Activated CD4-positive, alpha-beta T cell treated with anti-CD3 and anti-CD28 coated beads, Interleukin-2, amount 50 U/mL, for 16 hours (primary cell): ENCODE measurements at regions not wholly inside any gene's neighbourhood (a gene's known extent, or its start where the extent isn't known, plus 50 kb on each side); places are given as distances from the start of the nearest gene placed in this dataset.
"Not testable (repeated sequence)": the region's sequence is repeated elsewhere in the genome, so short reads cannot be mapped to it uniquely, and the experiment has no call there.

ENCODE experiments used
- DNase-seq: peaks from one replicate; pipeline ENCODE4 v3.0.0-alpha.2; 2020

DNA sequence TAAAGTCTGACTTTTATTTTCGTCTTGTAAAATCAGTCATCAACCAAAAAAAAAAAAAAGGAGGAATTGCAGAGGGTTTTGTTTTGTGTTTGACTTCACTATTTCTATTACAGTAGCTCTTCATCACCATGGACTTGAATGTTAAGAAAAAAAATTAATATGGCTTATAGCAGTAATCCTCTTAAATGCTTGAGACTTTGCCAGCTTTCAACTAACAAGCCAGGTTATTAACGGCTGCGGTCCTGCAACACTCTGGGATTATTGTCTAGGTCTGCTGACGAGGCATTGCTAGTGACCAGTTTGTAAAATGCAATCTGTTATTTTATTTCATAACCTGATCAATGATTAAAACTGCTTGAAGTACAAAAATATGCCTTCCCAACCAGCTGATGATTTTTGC is 647.2 kb upstream of the KLHL1 start:
- no peak for DNase-seq

DNA sequence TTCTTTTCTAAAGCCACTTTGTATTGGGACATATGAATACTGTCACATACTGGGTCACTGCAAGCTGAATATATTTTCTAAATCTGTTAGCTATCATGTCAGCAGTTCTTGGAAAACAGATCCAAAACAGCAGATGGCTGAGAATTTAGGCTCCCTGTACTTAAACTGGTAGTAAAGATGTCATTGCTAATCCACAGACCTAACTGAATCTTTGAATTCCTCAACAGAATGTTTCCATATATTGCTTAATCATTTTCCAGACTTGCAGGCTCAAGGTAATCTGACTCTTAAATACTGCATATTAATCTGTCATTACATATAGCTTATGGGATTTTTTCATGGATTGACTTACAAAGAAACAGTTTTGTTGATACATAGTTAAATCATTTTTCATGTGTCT is 639.0 kb upstream of the KLHL1 start:
- no peak for DNase-seq

DNA sequence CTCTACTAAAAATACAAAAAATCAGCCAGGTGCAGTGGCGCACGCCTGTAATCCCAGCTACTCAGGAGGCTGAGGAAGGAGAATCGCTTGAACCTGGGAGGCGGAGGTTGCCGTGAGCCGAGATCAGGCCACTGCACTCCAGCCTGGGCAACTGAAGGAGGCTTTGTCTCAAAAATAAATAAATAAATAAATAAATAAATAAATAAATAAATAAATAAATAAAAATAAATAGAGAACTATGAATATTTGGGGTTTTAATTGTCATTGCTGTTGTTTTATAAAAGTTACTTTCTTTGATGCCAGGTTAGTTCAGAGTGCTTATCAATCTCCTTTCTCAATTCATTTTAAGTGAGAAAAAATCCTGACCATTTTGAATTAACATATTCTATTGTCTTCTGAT is 638.2 kb upstream of the KLHL1 start:
- not testable (repeated sequence) for DNase-seq

DNA sequence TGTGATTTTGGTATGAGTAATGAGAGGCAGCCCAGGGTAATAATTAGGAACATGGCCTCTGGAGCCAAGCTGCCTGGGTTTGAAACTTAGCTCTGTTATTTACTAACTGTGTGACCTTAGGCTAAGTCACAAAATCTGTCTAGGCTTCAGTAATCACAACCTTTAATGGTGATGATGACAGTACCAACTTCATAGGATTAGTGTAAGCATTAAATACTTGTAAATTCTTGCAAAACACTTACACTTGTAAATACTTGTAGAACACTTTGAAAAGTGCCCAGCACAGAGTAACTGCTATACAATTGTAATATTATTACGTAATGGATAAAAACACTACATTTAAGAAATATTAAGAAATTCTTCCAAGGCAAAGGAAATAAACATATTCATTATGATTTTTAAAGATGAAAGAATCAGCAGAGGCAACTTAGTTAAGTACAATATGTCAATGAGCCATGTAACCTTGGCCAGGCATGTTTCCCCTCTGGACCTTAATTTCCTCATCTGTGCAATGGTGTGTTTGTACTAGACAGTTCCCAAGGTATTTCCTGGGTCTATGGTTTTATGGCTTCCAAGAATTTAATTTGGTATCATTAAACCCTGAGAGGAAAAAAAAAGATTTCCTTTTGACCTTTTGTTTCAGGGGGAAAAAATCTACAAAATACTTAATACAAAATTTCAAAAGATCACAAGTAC is 628.5 kb upstream of the KLHL1 start:
- no peak for DNase-seq

DNA sequence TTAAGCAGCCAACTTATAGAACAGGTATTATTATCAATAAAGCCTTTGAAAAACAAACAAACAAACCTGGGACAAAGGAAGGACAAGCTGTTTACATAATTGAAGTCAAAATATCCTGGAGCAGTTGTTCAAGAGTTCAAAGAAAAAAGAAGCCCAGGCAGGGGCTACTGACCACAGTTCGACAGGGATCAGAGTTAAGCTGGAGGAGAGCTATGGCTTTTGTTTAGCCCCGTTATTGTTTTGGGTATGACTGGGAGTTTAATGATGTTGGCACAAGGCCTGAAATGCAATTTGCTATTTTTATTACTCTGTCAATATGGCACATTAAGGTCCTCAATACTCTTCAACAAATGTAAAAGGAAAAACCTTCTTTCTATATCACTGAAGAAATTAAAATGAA is 624.4 kb upstream of the KLHL1 start:
- no peak for DNase-seq

DNA sequence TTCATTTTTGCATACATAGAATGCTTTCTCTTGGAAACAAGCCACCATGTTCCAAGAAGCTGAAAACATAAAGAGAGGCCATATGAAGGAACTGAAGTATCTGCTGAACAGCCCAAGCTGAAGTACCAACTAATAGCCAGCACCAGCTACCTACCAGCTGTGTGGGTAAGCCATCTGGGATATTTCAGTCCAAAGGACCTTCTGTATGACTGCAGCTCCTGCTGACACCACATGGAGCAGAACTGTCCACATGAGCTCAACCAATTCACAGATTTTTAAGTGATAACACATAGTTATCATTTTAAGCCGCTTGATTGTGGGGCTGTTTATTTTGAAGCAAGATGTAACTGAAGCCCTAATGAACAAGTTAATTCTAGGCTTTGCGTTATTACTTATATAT is 621.1 kb upstream of the KLHL1 start:
- DNase-seq: no peak

DNA sequence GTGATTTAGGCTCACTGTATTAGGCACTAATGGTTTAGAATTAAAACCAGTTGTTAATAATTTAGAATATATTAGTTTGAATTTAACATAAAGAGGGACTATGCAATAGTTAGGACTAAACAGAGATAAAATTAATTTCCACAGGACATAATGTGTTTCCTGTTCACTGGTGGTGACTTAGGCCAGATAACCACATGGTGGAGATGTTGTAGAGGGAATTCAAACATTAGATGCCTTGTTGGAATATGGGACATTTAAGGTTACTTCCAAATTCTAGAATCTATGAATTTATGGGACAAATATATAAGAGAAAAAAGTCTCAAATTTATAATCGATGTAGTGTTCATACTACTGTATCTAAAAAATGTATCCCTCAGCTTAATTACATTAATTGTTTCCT is 615.5 kb upstream of the KLHL1 start:
- DNase-seq: no peak

DNA sequence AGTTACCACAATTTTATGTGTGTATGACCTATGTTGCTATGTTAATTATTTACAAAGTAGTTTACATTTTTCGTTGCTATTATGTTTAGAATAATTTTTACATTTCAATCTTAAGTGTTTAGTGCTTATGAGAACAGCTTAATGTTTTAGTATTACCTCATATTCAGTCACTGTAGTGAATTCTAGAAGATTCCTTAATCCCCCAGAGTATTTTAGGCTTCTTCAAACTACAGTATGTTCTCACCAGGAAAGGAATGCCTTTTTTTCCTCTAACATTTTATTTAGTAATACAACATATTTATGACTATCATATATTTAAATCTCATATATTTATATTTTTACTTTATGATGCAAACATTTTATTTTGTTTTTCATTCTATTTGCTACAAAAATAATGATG is 612.1 kb upstream of the KLHL1 start:
- no peak for DNase-seq

DNA sequence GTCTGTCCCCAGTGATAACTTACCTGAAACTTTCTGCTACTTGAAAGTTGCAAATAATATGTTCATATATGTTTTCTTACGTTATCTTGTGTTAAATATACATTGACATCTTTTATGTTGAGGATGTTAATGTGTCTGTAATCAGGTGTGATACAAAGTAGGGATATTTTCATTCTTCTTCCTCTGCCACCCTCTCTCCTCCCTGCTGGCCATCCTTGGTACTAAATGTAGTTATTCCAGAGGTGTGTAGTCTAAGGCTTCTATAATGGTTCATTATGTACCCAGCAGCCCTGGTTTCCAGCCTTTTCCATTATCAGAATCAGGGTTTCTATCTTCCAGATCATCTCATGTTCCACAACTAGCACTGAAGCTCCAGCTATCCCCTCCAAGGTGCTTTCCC is 606.7 kb upstream of the KLHL1 start:
- no peak for DNase-seq

DNA sequence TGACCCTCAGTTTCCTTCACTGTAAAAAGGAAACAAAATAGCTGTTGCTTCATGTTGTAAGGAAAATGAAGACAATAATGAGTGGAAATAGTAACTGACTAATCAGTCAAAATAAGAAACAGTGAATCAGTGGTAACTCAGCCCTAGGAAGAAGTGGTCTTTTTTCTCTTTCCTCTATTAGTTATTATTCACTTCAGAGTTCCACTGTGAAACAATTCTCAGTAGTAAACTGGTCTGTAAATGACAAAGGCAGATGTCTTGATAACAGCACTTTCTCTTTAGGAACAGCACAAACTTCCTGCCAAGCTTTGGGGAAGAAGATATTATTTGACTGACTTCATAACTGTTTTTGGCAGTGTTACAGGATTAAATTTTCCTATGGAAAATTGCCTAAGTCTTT is 600.5 kb upstream of the KLHL1 start:
- DNase-seq: no peak

DNA sequence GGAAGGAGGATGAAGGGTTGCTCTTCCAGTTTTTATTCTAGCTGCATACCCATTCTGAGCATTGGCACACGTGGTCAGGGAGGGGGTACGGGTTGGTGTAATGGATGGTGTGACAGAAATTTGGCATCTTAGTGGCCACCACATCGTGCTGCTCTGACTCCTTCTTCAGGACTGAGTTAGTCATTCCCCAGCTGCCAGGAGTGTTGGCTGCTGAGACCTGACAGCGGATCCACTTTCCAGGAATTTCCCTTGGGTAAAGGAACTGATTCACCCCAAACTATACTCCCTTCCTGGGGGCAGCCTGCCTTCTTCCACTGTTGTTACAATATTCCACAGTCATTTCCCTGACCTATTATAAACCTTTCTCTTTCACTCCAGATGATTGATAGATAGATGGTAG is 595.5 kb upstream of the KLHL1 start:
- no peak for DNase-seq

DNA sequence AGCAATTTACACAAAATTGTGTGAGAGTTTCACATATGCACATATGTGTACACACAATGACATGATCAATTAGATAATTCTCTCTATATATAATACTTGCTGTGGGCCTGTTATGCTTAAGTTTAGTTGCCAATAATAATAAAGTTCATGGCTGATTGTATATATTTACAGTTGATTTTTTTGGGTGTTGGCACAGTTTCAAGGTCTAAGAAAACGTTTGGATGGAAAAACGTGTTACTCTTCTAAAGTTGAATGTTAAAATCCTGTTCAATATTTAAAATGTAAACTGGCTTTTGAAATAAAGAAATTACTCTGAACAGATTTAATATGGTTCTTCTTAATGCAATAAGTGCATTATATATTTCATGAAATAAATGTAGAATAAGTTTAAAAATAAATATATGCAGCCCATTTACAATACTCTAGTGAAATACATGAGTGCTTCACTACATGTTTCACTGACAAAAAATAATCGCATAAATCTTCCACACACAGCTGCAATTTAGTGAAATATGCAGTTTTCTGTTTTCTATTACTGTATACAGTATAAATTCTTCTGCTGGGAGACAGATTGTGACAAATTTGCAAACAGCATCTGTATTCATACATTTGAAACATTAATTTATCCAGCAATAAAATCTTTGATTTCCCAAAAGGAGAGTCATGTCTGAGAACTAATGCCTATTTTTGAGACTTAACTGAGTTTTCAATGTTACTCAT is 586.9 kb upstream of the KLHL1 start:
- no peak for DNase-seq

DNA sequence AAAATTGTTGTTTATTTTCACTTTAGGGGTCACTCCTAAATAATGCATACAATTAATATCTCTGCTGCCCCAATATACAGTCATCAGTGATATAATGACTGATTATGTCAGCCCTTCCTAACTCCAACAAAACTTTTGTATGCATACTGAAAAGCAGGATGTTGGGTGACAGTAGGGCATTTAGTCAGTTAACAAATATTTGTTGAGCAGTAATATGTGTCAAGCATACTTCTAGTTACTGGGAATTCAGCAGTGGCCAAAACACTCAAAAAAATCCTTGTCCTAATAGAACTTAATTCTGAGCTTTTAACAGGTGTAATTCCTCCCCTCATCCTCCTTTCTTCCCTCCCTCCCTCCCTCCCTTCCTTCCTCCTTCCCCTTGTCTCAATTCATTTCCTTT is 560.7 kb upstream of the KLHL1 start:
- DNase-seq: no peak

DNA sequence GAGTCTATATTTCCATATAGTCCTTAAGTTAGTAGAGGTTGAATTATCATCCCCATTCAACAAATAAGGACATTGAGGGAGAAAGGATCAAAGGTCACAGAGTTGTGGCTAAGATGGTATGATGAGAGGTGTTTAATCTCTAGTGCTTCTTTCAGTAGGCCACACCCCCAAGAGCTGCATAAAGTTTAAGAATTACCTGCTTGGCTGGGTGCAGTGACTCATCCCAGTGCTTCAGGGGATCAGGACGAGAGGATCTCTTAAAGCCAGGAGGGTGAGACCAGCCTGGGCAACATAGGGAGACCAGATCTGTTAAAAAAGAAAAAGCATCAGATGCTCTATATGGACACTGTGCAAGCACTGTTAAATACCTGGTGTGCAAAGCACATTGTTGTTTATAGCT is 560.0 kb upstream of the KLHL1 start:
- no peak for DNase-seq

DNA sequence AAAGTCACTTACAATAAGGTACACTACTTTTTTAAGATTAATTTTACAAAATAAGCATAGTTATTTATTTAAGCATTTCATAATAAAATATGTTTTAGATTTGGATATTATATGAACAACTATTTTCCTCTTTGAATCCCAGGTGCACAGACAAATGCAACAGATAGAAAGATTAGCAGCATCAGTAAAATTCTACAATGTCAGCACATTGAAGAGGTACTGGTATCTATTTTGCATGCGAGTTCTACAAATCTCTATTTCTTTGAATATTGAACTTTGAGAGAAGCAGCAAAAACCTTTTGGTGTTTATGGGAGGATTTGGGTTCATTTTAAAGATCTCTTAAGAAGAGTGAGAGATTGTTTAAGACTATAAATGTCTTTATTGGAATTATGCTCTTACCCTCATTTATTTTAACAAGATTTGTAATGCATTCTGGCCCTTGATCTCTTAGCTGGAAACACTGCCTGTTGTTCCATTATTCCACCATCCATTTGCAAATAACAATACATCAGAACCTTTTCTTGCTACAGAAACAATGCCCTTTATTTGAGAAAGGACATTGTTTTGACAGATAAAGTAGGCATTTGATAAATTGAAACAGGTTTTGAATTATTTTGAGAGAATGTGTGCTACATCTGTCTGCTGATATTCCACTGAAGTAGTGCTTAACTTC is 558.8 kb upstream of the KLHL1 start:
- no peak for DNase-seq

DNA sequence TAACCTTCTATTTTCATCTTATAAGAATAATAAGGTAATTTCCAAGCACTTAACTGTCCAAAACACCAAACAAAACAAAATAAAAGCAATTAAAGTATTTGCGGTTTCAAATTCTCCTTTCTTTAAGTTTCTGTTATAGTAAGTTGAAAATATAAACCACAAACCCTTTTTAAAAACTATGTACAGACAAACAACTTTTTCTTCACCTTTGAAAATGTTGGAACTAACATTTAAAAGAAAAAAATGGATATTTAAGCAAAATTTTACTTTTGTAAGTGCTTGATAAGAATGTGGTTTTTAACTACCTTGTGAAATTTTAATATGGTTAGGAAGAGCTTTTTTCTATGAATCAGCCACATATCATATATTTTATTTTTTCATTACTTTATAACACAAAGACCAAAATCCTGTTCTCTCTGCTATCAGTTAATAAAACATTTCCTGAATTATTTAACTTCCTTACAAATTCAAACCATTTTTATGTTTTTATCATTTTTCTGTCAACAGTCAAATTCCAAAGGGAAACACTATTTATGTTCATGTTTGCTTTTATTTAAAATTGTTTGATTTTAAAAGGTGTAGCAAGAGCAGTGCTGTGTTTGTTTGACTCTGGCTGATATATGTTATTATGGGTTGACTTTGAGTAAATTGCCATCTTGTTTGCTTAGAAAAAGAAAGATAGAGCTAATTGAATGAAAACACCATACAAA is 554.1 kb upstream of the KLHL1 start:
- no peak for DNase-seq

DNA sequence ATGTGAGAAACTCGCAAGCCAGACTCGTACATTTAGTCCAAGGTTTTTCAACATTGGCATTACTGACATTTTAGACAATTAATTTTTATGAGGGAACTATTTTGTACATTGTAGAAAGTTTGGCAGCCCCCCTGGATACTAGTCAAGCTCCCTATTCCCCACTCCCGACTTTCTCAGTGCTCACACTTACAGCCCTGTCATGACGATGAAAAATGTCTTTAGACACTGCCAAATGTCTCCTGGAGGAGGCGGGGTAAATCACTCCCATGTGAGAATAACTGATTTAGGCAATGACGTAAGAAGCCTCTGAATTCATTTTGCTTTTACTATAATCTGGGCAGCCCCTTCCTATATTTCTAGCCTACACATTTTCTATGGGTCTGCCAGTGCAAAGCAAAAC is 535.8 kb upstream of the KLHL1 start:
- no peak for DNase-seq

DNA sequence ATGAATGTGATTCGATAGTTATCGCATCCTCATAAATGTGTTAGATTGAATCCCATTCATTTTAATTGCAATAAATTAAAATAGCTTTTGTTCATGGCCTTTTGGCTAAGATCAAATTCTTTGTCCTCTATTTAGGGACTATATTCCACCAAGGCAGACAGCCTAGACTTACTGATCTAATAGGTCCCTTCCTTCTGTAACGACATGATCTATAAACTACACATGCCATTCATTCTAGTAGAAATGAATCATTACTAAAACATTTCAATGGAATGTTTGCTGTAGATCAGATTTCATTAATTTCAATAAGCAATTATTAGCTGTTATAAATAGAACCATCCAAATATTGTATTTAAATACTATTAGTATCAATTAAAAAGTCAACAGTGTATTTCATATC is 526.6 kb upstream of the KLHL1 start:
- no peak for DNase-seq

DNA sequence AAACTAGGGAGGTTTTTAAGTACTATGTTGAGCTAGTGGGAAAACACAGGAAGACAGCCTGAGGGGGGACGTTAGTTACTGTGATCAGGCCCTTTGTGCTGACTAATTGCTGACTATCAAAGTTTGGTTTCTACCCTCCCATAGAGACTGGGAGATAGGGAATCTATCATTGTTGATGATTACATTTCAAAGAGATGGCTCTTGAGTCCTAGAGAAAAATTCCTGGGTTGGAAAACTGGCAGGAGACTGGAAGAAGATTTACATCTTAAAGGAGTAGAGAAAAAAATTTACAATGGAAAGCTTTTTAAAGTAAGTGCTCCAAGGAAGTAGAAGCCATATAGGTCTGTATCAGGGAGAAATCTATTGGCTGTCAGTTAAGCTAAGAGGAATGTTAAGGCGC is 522.0 kb upstream of the KLHL1 start:
- no peak for DNase-seq

DNA sequence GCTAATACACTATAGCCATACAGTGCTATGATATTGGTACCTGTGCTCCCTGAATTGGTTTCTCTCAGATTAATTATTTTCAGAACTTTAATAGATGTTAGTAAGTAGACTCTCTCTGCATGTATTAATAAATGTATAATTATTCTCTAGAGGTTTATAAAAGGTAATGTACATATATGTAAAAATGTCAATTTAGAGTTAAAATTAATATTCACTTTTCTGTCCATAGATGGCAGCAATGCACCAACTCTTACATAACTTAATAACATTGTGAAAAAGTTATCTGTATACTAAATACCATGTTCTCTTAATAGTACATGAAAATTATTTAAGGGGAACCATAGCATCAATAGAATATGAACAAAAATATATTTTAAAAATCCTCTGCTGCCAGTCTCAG is 515.0 kb upstream of the KLHL1 start:
- no peak for DNase-seq

DNA sequence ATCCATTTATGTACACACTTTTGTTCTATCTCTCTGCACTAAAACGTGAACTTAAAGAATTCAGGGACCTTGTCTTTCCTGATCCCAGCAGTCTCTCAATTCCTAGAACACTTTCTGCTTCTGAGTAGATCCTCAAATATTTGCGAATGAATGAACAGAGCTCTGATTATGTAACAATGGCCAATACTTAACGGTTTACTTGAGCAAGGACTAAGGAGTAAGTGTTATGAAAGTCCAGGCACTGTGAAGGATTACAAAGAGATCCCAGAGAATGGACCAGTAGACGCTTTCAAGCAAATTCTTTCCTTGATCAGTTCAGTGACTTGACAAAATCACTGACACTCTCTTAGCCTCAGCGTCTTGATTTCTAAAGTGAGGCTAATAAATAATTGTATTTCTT is 514.5 kb upstream of the KLHL1 start:
- DNase-seq: no peak

DNA sequence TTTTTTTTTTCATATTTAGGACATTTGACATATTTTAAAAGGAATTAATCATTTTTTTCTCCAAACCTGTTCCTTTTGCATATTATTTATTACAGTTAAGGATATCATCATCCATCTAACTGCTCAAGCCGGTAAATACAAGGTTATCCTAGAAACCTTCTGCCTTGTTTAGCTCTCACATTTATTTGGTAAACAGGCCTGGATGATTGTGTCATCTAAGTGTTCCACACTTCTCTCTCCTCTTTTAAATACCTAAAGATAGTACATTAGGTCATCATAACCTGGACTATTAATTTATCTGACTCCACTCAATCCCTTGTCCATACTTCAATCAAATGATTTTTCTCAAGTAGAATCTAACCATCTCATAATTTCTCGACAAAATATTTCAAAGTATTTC is 511.7 kb upstream of the KLHL1 start:
- no peak for DNase-seq

DNA sequence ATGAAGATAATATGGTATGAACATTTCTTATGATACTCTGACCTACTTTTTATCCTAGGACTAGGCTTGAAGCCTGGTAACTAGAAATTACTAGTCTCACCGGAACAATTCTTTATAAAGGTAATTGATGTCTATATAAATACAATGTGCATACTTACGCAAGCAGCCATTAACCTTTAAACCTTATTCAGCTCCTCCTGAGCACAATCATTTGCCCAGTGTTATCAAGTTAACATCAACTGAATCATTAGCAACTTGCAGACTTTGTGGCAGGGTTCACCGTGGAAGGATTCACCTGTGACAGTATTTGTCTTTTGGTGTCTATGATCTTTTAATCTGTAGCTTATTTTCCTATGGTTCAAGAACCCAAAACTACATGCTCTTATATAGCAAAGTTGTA is 508.6 kb upstream of the KLHL1 start:
- DNase-seq: no peak

DNA sequence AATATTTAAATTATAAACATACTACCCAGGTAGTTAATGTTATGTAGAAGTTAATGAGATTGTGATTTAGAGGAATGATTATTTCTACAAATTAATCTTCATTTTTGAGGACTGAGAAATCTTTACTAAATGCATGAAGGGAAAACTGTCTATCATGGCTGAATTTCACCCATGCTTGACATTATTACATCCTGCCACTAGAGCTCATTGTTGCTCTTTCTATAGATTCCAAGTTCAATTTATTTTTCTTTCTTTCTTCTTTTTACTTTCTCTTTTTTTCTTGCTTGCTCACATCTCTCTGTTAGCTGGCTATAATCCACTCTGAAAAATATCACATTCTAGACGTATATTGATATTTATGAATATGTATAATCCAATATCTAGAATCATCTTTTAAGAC is 505.0 kb upstream of the KLHL1 start:
- no peak for DNase-seq
